Heart left ventricle (tissue), 16 donors: ENCODE measurements at regions not wholly inside any gene's neighbourhood (a gene's known extent, or its start where the extent isn't known, plus 50 kb on each side); places are given as distances from the start of the nearest gene placed in this dataset.

Experiments
- ATAC-seq, 4 donors: fragments of 200-7000 bp; cut with Tn5 transposase; one replicate each; pipeline ENCODE4 v1.9.1; 2020 to 2022; ENCODE audit warnings: moderate library complexity in 4 of 4, mild to moderate bottlenecking in 3 of 4, moderate number of reproducible peaks in 1 of 4
- DNase-seq, 5 donors: peaks; one replicate each; pipeline ENCODE4 v3.0.0-alpha.2; 2020
- H3K27ac ChIP-seq, 12 donors: fragments of 200-600 bp; sonication (generic) in 4 of 12; one replicate each; pipeline versions ENCODE4 v1.5.0 to v1.8.0; 2016 to 2022; ENCODE audit warnings: mild to moderate bottlenecking in 2 of 12
- H3K27me3 ChIP-seq, 9 donors: fragments of 200-600 bp; sonication (generic) in 2 of 9; one replicate each; pipeline versions ENCODE4 v1.5.1 to v1.8.0; 2016 to 2022; ENCODE audit warnings: mild to moderate bottlenecking in 3 of 9
- H3K36me3 ChIP-seq, 9 donors: fragments of 200-600 bp; sonication (generic) in 2 of 9; one replicate each; pipeline versions ENCODE4 v1.5.0 to v1.8.0; 2018 to 2022; ENCODE audit warnings: mild to moderate bottlenecking in 2 of 9
- H3K4me1 ChIP-seq, 12 donors: fragments of 200-600 bp; sonication (generic) in 4 of 12; one replicate each; pipeline versions ENCODE4 v1.5.0 to v1.8.0; 2016 to 2022; ENCODE audit warnings: mild to moderate bottlenecking in 3 of 12
- H3K4me3 ChIP-seq, 12 donors: fragments of 200-600 bp; sonication (generic) in 4 of 12; one replicate each; pipeline versions ENCODE4 v1.5.0 to v1.8.0; 2017 to 2022; ENCODE audit warnings: mild to moderate bottlenecking in 9 of 12, moderate library complexity in 4 of 12
- H3K9me3 ChIP-seq, 12 donors: fragments of 200-600 bp; sonication (generic) in 4 of 12; one replicate each; pipeline versions ENCODE4 v1.5.0 to v1.8.0; 2016 to 2022; ENCODE audit warnings: mild to moderate bottlenecking in 1 of 12
- POLR2A ChIP-seq, 2 donors: fragments of 450-650 bp; IDR thresholded peaks; one replicate each; pipeline ENCODE4 v1.6.1; 2017; ENCODE audit warnings: antibody characterized with exemption in 2 of 2, mild to moderate bottlenecking in 2 of 2, moderate library complexity in 2 of 2
- WGBS, 4 donors: extraction: QIAGEN DNeasy Blood & Tissue Kit in 2 of 4; methylation state at CpG; one replicate each; pipeline versions ENCODE4 v1.1.5 to v1.1.7; 2013 to 2018; 5-methylcytosine and 5-hydroxymethylcytosine counted together
- intact Hi-C, 10 donors: fragments of 100-400 bp; cut with DNase I; formaldehyde crosslinking; loops; one replicate each; pipeline versions ENCODE4 v1.11.1 to v1.14.2; 2022
- TF ChIP-seq, protein P1 (sequence below), 12 donors: fragments of 200-600 bp; sonication (generic) in 4 of 12; IDR thresholded peaks; one replicate each; pipeline versions ENCODE4 v1.5.0 to v1.8.0; 2018 to 2022; ENCODE audit warnings: antibody characterized with exemption in 12 of 12, mild to moderate bottlenecking in 5 of 12
- donor health status: ischemic (EF 13 %, LVEDD 7.1; RV severe dilation, severe dysfunction).
- donor health status: healthy with polysubstance abuse.
- donor health status: DM: no; HTN: yes; CAD: no.
- donor health status: DM: no; HTN: no; CAD: no.
- donor health status: ischemic (EF 25% LVEDD 6.9; RV normal size, moderate dysfunction).
- donor health status: ischemic (EF 25% LVEDD 5.7; RV mildly dilated, moderate dysfunction).
- donor health status: healthy.
- donor health status: DM: yes; HTN: yes; CAD: no.
- donor health status: ischemic (EF 35%, LVEDD 5.7; RV mildly dilated, moderate dysfunction).
- donor health status: nonischemic (EF 11% LVEDD 7.7; RV severe dilation, severe dysfunction).
- donor health status: DM: yes; HTN: yes; CAD: no.
- donor health status: PGD.
- donor health status: ischemic (EF 29% LVEDD 5.4; RV normal size, mild dysfunction).
- donor health status: nonischemic (EF 23%, LVEDD 6.1; RV moderate dilation, normal function).

DNA sequence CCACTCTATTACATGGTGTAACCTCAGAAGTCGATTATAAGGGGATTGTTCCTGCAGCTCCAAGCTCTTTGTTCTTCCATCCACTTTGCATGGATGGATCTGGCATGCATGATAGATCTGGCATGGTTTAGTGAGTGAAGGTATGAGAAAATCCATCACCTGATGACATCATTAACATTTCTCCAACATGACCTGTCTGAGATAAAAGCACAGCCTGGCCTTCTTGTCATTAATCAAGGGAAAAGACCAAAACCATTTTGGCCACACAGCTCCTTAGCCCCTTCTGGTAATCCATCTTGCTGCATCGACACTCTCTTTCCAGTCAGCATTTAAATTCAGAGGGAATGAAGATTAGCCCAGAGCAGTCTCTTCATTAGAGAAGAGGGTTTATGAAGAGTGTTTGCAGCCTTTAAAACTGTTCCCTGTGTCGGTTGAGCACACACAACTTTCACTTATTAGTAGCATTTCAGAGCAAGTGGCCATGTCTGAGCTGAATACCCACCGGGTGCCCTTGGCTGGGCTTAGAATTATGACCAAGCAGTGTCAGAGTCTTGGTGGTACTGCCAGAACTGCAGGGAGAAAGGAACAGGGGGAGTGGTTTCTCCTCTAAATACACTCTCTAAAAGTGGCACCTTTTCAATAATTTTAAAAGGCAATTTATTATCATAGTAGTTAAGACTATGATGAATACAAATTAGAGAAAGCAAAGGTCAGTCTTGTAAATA is 246.0 kb downstream of the HAPSTR1 start:
- peaks cover 0 to 3% (median 0%) of the 10 kb centered on the region in 9 donors for H3K27me3 ChIP-seq
- H3K4me1 ChIP-seq: no peaks in the 10 kb centered on the region
- WGBS, 4 donors: 54 to 69% (median 63%) methylated on average over 4 of the region's 4 CpGs
- no peak overlapping the region for H3K4me3 ChIP-seq
- no peaks in the 10 kb centered on the region for H3K36me3 ChIP-seq
- no peak overlapping the region for H3K27ac ChIP-seq
- ATAC-seq (peak in 1 of 4 donors; percentile 55), DNase-seq (no peak)
- intact Hi-C loops: no loop called here
- TF ChIP-seq, protein P1, sequence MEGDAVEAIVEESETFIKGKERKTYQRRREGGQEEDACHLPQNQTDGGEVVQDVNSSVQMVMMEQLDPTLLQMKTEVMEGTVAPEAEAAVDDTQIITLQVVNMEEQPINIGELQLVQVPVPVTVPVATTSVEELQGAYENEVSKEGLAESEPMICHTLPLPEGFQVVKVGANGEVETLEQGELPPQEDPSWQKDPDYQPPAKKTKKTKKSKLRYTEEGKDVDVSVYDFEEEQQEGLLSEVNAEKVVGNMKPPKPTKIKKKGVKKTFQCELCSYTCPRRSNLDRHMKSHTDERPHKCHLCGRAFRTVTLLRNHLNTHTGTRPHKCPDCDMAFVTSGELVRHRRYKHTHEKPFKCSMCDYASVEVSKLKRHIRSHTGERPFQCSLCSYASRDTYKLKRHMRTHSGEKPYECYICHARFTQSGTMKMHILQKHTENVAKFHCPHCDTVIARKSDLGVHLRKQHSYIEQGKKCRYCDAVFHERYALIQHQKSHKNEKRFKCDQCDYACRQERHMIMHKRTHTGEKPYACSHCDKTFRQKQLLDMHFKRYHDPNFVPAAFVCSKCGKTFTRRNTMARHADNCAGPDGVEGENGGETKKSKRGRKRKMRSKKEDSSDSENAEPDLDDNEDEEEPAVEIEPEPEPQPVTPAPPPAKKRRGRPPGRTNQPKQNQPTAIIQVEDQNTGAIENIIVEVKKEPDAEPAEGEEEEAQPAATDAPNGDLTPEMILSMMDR (IDR thresholded peaks at IDR 0.05): no peak
- no peak for TF ChIP-seq POLR2A (IDR thresholded peaks at IDR 0.05)
- H3K9me3 ChIP-seq: peaks cover 0 to 8% (median 0%) of the 10 kb centered on the region in 12 donors

DNA sequence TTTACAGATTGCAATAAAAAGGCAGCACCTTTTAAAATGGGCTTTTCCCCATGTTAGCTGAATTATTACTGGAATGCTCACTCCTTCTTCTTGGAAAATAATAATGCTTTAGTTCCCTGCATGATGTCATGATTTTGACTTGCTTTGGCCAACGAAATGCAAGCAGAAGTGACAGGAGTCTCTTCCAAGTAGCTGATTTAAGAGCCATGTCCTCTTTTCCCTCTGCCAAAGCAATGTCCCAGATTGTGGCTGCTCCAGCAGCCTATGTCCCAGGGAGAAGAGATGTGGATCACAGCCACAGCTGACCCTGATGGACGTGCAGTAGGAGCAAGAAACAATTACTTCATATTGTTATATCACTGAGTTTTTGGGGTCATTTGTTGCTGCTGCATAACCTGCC is 246.6 kb downstream of the HAPSTR1 start:
- H3K4me1 ChIP-seq: no peaks in the 10 kb centered on the region
- H3K36me3 ChIP-seq: no peaks in the 10 kb centered on the region
- no peak overlapping the region for H3K4me3 ChIP-seq
- peaks cover 0 to 2% (median 0%) of the 10 kb centered on the region in 12 donors for H3K9me3 ChIP-seq
- no peak overlapping the region for H3K27ac ChIP-seq
- whole genome bisulfite sequencing, 4 donors: 23 to 44% (median 27%) methylated on average over 2 of the region's 2 CpGs
- intact Hi-C loops: no loop called here
- TF ChIP-seq POLR2A (IDR thresholded peaks at IDR 0.05): no peak
- TF ChIP-seq, protein P1 (IDR thresholded peaks at IDR 0.05): no peak
- H3K27me3 ChIP-seq: peaks cover 0 to 3% (median 0%) of the 10 kb centered on the region in 9 donors
- DNase-seq (no peak), ATAC-seq (peak in 1 of 4 donors; percentile 55)

DNA sequence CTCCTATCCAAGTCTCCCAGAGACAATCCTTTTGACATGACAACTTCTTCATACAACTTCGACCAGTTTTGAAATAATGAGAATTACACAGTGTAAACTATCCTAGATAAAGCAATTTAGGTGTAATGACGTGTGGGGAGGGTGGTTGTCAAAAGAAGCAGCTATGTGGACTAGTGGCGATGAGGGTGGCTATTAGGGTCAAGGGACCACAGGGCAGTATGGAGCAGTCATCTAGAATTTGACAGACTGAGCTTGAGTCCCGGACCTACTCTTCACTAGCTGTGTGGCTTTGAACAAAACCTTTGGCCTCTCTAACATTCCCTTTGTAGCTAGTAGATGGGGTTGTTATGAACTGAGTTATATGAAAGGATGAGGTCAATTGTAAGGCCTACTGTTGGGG is 247.1 kb downstream of the HAPSTR1 start:
- Histone ChIP-seq H3K27ac (no peak overlapping the region), H3K36me3 (no peaks in the 10 kb centered on the region), H3K9me3 (no peaks in the 10 kb centered on the region), H3K4me1 (peaks cover 0 to 3% (median 0%) of the 10 kb centered on the region in 12 donors), H3K27me3 (peaks cover 0 to 3% (median 0%) of the 10 kb centered on the region in 9 donors), H3K4me3 (no peak overlapping the region)
- ATAC-seq: no peak
- intact Hi-C loops: no loop called here
- DNase-seq: no peak
- TF ChIP-seq, protein P1 (IDR thresholded peaks at IDR 0.05): no peak
- TF ChIP-seq POLR2A (IDR thresholded peaks at IDR 0.05): no peak
- 84 to 89% (median 87%) methylated on average over 4 of the region's 4 CpGs for WGBS, 4 donors

DNA sequence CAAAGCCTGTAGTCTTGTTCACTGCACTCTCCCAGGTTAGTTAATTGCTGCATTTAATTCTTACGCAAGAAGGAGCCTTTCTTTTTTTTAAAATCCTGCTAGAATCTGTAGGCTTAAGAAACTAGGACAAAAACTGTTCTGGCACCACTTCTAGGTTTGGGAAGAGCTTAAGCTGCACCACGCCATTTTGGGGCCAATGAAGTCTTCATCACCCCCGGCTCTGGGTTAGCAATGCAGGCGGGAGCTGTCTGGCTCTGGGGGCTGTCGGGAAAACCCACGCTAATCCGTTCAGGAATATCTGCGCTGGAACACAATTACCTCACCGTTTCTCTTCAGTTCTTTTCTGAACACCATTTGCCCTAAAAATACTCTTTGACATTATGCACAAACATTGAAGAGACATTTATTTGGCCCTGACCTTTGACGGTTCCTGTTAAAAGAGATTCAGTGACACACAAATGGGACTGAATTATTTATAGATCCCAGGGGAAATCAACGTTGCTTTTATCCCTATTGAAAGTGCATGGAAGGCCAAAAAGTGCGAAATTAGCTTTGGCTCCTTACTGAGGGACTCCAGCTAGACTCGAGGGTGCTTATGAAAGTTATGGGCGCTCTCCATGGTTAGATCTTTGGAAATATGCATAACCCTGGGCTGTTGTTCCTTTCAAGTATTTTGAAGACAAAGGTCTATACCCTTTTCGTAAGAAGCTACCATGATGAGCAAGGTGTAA is 249.2 kb downstream of the HAPSTR1 start:
- Histone ChIP-seq H3K27ac (no peak overlapping the region), H3K9me3 (no peaks in the 10 kb centered on the region), H3K36me3 (no peaks in the 10 kb centered on the region), H3K27me3 (peaks cover 0 to 3% (median 0%) of the 10 kb centered on the region in 9 donors), H3K4me1 (peaks cover 0 to 3% (median 0%) of the 10 kb centered on the region in 12 donors), H3K4me3 (no peak overlapping the region)
- WGBS, 4 donors: 60 to 71% (median 66%) methylated on average over 15 of the region's 15 CpGs
- DNase-seq: no peak
- intact Hi-C loops: no loop called here
- no peak for TF ChIP-seq POLR2A (IDR thresholded peaks at IDR 0.05)
- TF ChIP-seq, protein P1 (IDR thresholded peaks at IDR 0.05): no peak
- no peak for ATAC-seq
